ENCODE measurements at regions not wholly inside any gene's neighbourhood (a gene's known extent, or its start where the extent isn't known, plus 50 kb on each side); places are given as distances from the start of the nearest gene placed in this dataset.
"Not testable (repeated sequence)": the region's sequence is repeated elsewhere in the genome, so short reads cannot be mapped to it uniquely, and the experiment has no call there.

GRCh38 chr6:112683106-112683505 lies 336.0 kb downstream of the RFPL4B start:
- no peak for DNase-seq (ENCODE audit: low read depth)
- H3K4me3 ChIP-seq (ENCODE audit: low read depth, low read length): no peak overlapping the region
- TF ChIP-seq, protein P1, sequence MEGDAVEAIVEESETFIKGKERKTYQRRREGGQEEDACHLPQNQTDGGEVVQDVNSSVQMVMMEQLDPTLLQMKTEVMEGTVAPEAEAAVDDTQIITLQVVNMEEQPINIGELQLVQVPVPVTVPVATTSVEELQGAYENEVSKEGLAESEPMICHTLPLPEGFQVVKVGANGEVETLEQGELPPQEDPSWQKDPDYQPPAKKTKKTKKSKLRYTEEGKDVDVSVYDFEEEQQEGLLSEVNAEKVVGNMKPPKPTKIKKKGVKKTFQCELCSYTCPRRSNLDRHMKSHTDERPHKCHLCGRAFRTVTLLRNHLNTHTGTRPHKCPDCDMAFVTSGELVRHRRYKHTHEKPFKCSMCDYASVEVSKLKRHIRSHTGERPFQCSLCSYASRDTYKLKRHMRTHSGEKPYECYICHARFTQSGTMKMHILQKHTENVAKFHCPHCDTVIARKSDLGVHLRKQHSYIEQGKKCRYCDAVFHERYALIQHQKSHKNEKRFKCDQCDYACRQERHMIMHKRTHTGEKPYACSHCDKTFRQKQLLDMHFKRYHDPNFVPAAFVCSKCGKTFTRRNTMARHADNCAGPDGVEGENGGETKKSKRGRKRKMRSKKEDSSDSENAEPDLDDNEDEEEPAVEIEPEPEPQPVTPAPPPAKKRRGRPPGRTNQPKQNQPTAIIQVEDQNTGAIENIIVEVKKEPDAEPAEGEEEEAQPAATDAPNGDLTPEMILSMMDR (conservative IDR thresholded peaks at IDR 0.05; ENCODE audit: low read depth, low read length): no peak

DNA sequence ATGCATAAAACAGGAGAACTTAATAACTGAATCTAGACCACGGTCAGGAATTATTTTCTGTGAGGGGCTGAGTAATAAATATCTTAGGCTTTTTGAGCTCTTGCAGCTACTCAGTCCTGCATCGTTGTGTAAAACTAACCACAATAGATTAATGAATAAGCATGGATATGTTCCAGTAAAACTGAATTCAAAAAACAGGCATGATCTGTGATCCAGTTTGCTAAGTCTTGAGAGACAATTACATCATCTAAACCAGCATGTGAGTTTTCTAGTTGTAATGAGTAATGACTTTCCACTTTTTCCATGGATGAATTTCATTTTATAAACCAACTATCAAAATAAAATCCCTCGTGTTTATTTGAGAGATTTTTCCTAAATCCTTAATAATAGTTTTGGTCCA lies 336.8 kb downstream of the RFPL4B start:
- TF ChIP-seq, protein P1 (conservative IDR thresholded peaks at IDR 0.05; ENCODE audit: low read depth, low read length): no peak
- DNase-seq (ENCODE audit: low read depth): peak; percentile 71
- H3K4me3 ChIP-seq (ENCODE audit: low read depth, low read length): no peak overlapping the region

- not testable (repeated sequence) for DNase-seq (ENCODE audit: low read depth); H3K4me3 ChIP-seq (ENCODE audit: low read depth, low read length)
Measured at GRCh38 chr6:112685521-112686220, 338.5 kb downstream of the RFPL4B start.

DNA sequence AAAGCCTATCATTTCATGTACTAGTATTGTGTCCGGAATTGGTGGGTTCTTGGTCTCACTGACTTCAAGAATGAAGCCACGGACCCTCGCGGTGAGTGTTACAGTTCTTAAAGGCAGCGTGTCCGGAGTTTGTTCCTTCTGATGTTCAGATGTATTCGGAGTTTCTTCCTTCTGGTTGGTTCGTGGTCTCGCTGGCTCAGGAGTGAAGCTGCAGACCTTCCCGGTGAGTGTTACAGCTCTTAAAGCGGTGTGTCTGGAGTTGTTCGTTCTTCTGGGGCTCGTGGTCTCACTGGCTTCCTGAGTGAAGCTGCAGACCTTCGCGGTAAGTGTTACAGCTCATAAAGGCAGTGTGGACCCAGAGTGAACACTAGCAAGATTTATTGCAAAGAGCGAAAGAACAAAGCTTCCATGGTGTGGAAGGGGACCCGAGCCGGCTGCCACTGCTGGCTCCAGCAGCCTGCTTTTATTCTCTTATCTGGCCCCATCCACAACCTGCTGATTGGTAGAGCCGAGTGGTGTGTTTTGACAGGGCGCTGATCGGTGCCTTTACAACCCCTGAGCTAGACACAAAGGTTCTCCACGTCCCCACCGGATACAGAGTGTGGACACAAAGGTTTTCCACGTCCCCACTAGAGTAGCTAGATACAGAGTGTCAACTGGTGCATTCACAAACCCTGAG lies 341.5 kb downstream of the RFPL4B start:
- DNase-seq (ENCODE audit: low read depth): not testable (repeated sequence)
- H3K4me3 ChIP-seq (ENCODE audit: low read depth, low read length): peak overlapping the region; percentile 33

DNA sequence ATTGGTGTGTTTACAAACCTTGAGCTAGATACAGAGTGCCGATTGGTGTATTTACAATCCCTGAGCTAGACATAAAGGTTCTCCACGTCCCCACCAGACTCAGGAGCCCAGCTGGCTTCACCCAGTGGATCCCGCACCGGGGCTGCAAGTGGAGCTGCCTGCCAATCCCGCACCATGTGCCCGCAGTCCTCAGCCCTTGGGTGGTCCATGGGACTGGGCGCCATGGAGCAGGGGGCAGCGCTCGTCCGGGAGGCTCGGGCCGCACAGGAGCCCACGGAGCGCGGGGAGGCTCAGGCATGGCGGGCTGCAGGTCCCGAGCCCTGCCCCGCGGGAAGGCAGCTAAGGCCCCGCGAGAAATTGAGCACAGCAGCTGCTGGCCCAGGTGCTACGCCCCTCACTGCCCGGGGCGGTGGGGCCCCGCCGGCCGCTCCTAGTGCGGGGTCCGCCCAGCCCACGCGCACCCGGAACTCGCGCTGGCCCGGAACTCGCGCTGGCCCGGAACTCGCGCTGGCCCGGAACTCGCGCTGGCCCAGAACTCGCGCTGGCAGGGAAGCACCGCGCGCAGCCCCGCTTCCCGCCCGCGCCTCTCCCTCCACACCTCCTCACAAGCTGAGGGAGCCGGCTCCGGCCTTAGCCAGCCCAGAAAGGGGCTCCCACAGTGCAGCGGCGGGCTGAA lies 342.2 kb downstream of the RFPL4B start:
- H3K4me3 ChIP-seq (ENCODE audit: low read depth, low read length); DNase-seq (ENCODE audit: low read depth): not testable (repeated sequence)

DNA sequence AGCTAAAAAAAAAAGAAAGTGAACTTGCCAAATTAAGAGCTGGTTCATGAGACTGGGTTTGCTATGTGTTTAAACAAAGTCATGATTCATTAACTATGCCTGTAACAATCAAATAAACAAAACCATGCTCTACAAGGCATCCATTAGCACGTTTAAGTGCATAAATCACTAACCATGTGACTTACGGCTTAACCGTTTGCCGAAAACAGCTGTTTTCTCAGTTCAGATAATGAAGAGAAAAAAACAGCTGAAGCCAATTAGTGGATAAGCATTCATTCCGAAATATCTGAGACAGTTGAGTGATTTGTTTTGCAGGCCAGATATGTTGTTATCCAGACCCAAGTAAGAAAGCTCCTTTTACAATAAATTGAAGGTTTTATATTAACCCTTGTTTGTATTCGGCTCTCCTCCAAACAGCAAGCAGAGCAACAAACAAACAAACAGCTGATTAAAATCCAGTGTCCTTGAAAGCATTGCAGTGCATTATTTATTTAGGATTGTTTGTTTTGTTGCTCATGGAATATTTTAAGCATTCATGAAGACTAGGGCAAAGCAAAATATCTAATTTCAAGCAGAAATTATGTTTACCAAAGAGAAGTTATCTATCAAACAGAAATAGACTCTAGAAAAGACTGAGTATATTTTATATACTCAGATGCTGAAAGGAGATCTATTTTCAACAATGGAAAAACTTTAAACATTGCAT lies 343.5 kb downstream of the RFPL4B start:
- TF ChIP-seq, protein P1 (conservative IDR thresholded peaks at IDR 0.05; ENCODE audit: low read depth, low read length): no peak
- no peak for DNase-seq (ENCODE audit: low read depth)
- H3K4me3 ChIP-seq (ENCODE audit: low read depth, low read length): no peak overlapping the region

DNA sequence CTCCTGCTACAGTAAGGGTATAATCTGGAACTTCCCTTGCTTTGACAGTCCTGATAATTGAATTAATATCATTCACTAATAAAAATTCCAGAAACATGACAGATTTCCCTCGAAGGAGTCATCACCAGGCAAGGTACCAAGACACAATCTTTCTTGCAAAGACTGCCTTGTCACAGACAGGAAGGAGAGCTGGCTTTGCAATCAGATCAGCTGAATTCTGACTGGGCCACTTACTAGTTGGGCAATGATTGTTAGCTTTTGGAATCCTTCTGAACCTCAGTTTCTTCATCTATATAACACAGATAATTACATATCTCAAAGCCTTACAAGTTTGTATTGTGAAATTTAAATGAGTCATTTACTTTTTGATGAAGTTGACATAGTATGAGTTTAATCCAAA lies 344.2 kb downstream of the RFPL4B start:
- no peak overlapping the region for H3K4me3 ChIP-seq (ENCODE audit: low read depth, low read length)
- peak; percentile 20 for DNase-seq (ENCODE audit: low read depth)
- TF ChIP-seq, protein P1 (conservative IDR thresholded peaks at IDR 0.05; ENCODE audit: low read depth, low read length): no peak

GRCh38 chr6:112695001-112695400 lies 347.9 kb downstream of the RFPL4B start:
- TF ChIP-seq, protein P1 (conservative IDR thresholded peaks at IDR 0.05; ENCODE audit: low read depth, low read length): no peak
- no peak for DNase-seq (ENCODE audit: low read depth)
- H3K4me3 ChIP-seq (ENCODE audit: low read depth, low read length): no peak overlapping the region
